Fibroblast of villous mesenchyme (primary cell): ENCODE measurements at regions not wholly inside any gene's neighbourhood (a gene's known extent, or its start where the extent isn't known, plus 50 kb on each side); places are given as distances from the start of the nearest gene placed in this dataset.
A peak's percentile ranks its signal among the peaks of the same experiment; 100 is the strongest.

Source experiments
- DNase-seq: peaks from one replicate; pipeline ENCODE4 v3.0.0-alpha.2; 2010; ENCODE audit warnings: low read depth
- H3K4me3 ChIP-seq: 2 replicates; pipeline ENCODE4 v1.5.1; 2011; ENCODE audit warnings: low read depth, mild to moderate bottlenecking, low read length
- TF ChIP-seq, protein P1 (sequence below): IDR thresholded peaks from 2 replicates; pipeline ENCODE4 v1.5.1; 2012; ENCODE audit warnings: low read depth, mild to moderate bottlenecking, low read length; ENCODE audit not compliant: insufficient read depth

DNA sequence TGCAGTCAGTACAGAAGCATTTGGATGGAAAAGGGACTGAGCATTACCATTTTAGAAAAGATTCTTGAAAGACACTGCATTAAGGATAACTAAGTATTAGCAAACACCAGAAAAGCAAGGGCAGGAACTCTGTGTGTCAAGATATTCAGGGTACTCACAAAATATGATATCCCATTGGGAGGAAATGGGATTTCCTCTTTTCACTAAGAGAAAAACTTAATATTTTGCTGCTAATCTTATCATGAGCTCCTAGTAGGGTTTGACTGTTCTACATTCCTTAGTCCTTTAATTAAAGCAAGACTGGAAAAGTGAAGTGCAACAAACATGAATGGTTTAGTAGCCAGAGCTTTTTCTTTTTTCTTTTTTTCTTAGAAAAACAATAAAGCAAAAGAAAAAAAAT is 305.9 kb upstream of the ADGRL4 start:
- H3K4me3 ChIP-seq = no peak overlapping the region
- TF ChIP-seq, protein P1, sequence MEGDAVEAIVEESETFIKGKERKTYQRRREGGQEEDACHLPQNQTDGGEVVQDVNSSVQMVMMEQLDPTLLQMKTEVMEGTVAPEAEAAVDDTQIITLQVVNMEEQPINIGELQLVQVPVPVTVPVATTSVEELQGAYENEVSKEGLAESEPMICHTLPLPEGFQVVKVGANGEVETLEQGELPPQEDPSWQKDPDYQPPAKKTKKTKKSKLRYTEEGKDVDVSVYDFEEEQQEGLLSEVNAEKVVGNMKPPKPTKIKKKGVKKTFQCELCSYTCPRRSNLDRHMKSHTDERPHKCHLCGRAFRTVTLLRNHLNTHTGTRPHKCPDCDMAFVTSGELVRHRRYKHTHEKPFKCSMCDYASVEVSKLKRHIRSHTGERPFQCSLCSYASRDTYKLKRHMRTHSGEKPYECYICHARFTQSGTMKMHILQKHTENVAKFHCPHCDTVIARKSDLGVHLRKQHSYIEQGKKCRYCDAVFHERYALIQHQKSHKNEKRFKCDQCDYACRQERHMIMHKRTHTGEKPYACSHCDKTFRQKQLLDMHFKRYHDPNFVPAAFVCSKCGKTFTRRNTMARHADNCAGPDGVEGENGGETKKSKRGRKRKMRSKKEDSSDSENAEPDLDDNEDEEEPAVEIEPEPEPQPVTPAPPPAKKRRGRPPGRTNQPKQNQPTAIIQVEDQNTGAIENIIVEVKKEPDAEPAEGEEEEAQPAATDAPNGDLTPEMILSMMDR = no peak
- no peak for DNase-seq

DNA sequence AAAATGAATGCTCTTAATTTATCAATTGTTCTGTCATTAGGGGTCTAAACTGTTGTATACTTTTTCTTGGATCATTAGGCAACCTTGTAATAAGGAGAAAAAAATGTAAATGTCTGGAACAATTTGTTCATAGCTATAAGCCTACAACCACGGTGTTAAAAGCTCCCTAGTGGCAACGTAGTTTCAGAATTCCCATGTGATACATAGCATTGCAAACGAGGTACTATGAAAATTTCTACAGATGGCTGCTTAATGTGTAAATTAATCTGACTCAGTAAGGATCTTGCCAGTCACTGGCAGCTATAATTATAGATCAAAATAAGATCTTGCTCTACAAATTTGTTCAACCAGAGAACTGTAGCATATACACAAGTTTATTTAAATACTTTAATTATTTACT is 304.1 kb upstream of the ADGRL4 start:
- TF ChIP-seq, protein P1 = no peak
- DNase-seq = no peak
- H3K4me3 ChIP-seq = no peak overlapping the region

GRCh38 chr1:79304131-79304530 is 297.6 kb upstream of the ADGRL4 start:
- peak; percentile 72 for DNase-seq
- TF ChIP-seq, protein P1 = no peak
- no peak overlapping the region for H3K4me3 ChIP-seq

- DNase-seq = no peak
- no peak overlapping the region for H3K4me3 ChIP-seq
- TF ChIP-seq, protein P1 = no peak
These were observed 296.5 kb upstream of the ADGRL4 start for GRCh38 chr1:79303040-79303439.

DNA sequence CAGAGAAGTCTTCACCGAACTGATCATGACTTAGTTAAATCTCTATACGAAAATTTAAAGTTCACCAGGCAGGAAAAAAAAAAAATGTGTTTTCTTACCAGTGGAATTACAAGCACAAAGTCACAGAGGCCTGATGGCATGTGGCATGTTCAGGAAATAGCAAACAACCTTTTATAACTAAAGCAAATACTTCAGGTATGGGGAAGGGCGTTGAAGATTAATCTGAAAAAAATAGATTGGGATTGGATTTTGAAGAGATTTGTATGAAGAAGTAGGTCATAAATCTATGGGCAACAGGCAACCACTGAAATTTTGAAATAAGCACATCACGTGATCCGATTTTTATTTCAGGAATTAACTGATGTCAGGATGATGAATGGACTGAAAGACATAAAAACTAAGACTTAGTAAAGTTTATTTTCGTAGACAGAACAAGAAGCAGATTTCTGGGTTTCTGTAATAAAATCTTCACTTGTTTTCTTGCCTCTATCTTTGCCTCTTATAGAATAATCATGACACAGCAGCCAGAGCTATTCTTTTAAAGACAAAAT is 295.9 kb upstream of the ADGRL4 start:
- TF ChIP-seq, protein P1 = no peak
- DNase-seq = peak; percentile 47
- no peak overlapping the region for H3K4me3 ChIP-seq

GRCh38 chr1:79295967-79296366 is 289.4 kb upstream of the ADGRL4 start:
- TF ChIP-seq, protein P1 = no peak
- H3K4me3 ChIP-seq = no peak overlapping the region
- peak; percentile 17 for DNase-seq

DNA sequence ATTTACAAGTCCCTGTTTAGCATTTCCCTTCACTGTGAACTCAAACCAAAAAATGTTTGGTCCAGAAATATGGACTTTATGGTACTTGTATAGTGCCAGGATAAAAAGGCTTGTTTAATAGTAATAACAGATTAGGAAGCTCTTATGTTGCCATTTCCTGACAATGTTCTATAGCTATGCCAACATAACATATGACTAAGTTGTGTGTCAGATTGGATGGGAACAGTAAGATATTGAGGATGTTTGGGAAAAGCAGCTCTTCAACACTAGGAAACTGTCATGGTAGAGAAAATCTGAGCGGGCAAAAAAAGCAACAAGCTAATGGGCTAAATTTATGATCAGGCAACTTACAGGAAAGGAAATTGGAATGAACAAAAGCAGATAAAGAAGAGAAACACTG is 287.1 kb upstream of the ADGRL4 start:
- no peak for DNase-seq
- no peak overlapping the region for H3K4me3 ChIP-seq
- TF ChIP-seq, protein P1 = no peak
